HepG2 (cell line): ENCODE measurements at regions not wholly inside any gene's neighbourhood (a gene's known extent, or its start where the extent isn't known, plus 50 kb on each side); places are given as distances from the start of the nearest gene placed in this dataset.
"Not testable (repeated sequence)": the region's sequence is repeated elsewhere in the genome, so short reads cannot be mapped to it uniquely, and the experiment has no call there.

ENCODE experiments used
- ATAC-seq: fragments of 200-7000 bp; cut with Tn5 transposase; 3 replicates; pipeline ENCODE4 v1.9.1; 2020; ENCODE audit warnings: mild to moderate bottlenecking, moderate library complexity
- BruUV-seq: library from RNA; stranded (reverse); fragments of 400-500 nt; replicated peaks from 2 replicates; lab custom pipeline; 2021; lab: Mats Ljungman, UMichigan
- CTCF ChIA-PET: fragments of 300-600 bp; formaldehyde crosslinking; extraction: SDS; loops from one replicate; lab custom pipeline; 2021; ENCODE audit warnings: low total read pairs, inconsistent platforms, low intra/inter-chr PET ratio; lab: Yijun Ruan, JAX
- POLR2A ChIA-PET: fragments of 350-600 bp; sonication (Branson Sonifier 250); formaldehyde crosslinking; loops from one replicate; lab custom pipeline; 2020; ENCODE audit warnings: antibody characterized with exemption, inconsistent platforms; lab: Yijun Ruan, JAX
- DNase-seq: peaks from one replicate; pipeline ENCODE4 v3.0.0-alpha.2; 2015; ENCODE audit warnings: low spot score
- FAIRE-seq: peaks from 3 replicates; lab custom pipeline; 2011; peaks lifted over from hg19 to GRCh38; lab: Jason Lieb, UNC
- H2AFZ ChIP-seq: one replicate; pipeline ENCODE4 v1.6.1; 2011; ENCODE audit warnings: low read length, inconsistent platforms
- H3K27ac ChIP-seq: fragments of 300-600 bp; 3 replicates; pipeline ENCODE4 v1.8.0; 2011; ENCODE audit warnings: mixed run types, mild to moderate bottlenecking, mixed read lengths, low read length, inconsistent platforms; ENCODE audit not compliant: insufficient read depth; ENCODE audit errors: extremely low read length
- H3K27me3 ChIP-seq, 2 experiments: fragments of 200-600 bp in 1 of 2; 2 replicates in 1 of 2; 3 replicates in 1 of 2; pipeline versions ENCODE4 v1.6.0 to v1.8.0; 2011; ENCODE audit warnings: low read length in 2 of 2, mild to moderate bottlenecking in 2 of 2, moderate library complexity in 2 of 2, inconsistent platforms in 1 of 2; ENCODE audit not compliant: insufficient read depth in 2 of 2, control insufficient read depth in 1 of 2
- H3K36me3 ChIP-seq, 2 experiments: fragments of 200-600 bp in 1 of 2; replicated peaks in 1 of 2; 2 replicates in 1 of 2; 3 replicates in 1 of 2; pipeline versions ENCODE4 v1.5.1 to v1.8.0; 2011; ENCODE audit warnings: low read length in 2 of 2, inconsistent platforms in 1 of 2; ENCODE audit not compliant: insufficient read depth in 2 of 2, control insufficient read depth in 1 of 2
- H3K4me1 ChIP-seq: 2 replicates; pipeline ENCODE4 v1.5.1; 2012; ENCODE audit warnings: low read length, inconsistent platforms; ENCODE audit not compliant: insufficient read depth
- H3K4me2 ChIP-seq: 2 replicates; pipeline ENCODE4 v1.6.0; 2011; ENCODE audit warnings: low read depth, low read length, inconsistent platforms
- H3K4me3 ChIP-seq, 3 experiments: fragments of 200-600 bp in 1 of 3; sonication (generic), shearing (Covaris generic) in 1 of 3; replicated peaks in 1 of 3; 2 replicates each; pipeline ENCODE4 v1.5.1; 2011 to 2016; ENCODE audit warnings: low read length in 3 of 3, inconsistent platforms in 2 of 3, low read depth in 2 of 3, mild to moderate bottlenecking in 2 of 3, control low read depth in 1 of 3, mixed read lengths in 1 of 3; ENCODE audit not compliant: insufficient read depth in 1 of 3
- H3K79me2 ChIP-seq: one replicate; pipeline ENCODE4 v1.6.1; 2011; ENCODE audit warnings: low read length, inconsistent platforms; ENCODE audit not compliant: insufficient read depth
- H3K9ac ChIP-seq: 2 replicates; pipeline ENCODE4 v1.6.0; 2011; ENCODE audit warnings: mild to moderate bottlenecking, low read depth, low read length, inconsistent platforms; ENCODE audit not compliant: insufficient read depth
- H3K9me3 ChIP-seq: 2 replicates; pipeline ENCODE4 v1.5.1; 2012; ENCODE audit warnings: mild to moderate bottlenecking, low read length
- H4K20me1 ChIP-seq: 2 replicates; pipeline ENCODE4 v1.6.0; 2011; ENCODE audit warnings: inconsistent platforms, mild to moderate bottlenecking, low read length, moderate library complexity; ENCODE audit not compliant: insufficient read depth
- MATR3 ChIP-seq: sonication (generic); formaldehyde crosslinking; IDR thresholded peaks from 2 replicates; pipeline ENCODE4 v1.4.0; 2020; ENCODE audit warnings: missing genetic modification reagents
- MZF1 ChIP-seq: sonication (generic); formaldehyde crosslinking; IDR thresholded peaks from 2 replicates; pipeline ENCODE4 v1.8.1; 2023; ENCODE audit warnings: mild to moderate bottlenecking, missing genetic modification reagents, borderline replicate concordance
- NR2F1 ChIP-seq, 2 experiments: fragments of 450-650 bp in 1 of 2; formaldehyde crosslinking in 1 of 2; IDR thresholded peaks; 2 replicates each; pipeline versions ENCODE4 v1.5.0 to v1.6.1; 2016 to 2020; ENCODE audit warnings: mild to moderate bottlenecking in 1 of 2, missing compliant biosample characterization in 1 of 2, missing genetic modification reagents in 1 of 2, moderate library complexity in 1 of 2
- ZNF432 ChIP-seq: sonication (generic); formaldehyde crosslinking; IDR thresholded peaks from 2 replicates; pipeline ENCODE4 v1.5.0; 2020; ENCODE audit warnings: missing genetic modification reagents, mild to moderate bottlenecking, borderline replicate concordance
- ZNF672 ChIP-seq: sonication (generic); formaldehyde crosslinking; IDR thresholded peaks from 2 replicates; pipeline ENCODE4 v1.8.1; 2022; ENCODE audit warnings: missing genetic modification reagents
- WGBS: methylation state at CpG from one replicate; pipeline ENCODE4 v1.1.6; 2017; ENCODE audit warnings: low lambda C conversion rate; 5-methylcytosine and 5-hydroxymethylcytosine counted together
- in situ Hi-C: cut with HindIII; loops from 2 replicates; pipeline ENCODE4 v1.10.0; 2017; ENCODE audit warnings: low pct_unique_long_range_greater_than_20kb; ENCODE audit not compliant: extremely low pct_ligation_motif_present
- intact Hi-C: fragments of 100-400 bp; cut with micrococcal nuclease; formaldehyde crosslinking; loops from one replicate; pipeline ENCODE4 v1.10.0; 2022; ENCODE audit not compliant: unreplicated experiment
- TF ChIP-seq, protein P1 (sequence below): sonication (generic); IDR thresholded peaks from 2 replicates; pipeline ENCODE4 v1.6.1; 2016; ENCODE audit warnings: low read depth, borderline replicate concordance

DNA sequence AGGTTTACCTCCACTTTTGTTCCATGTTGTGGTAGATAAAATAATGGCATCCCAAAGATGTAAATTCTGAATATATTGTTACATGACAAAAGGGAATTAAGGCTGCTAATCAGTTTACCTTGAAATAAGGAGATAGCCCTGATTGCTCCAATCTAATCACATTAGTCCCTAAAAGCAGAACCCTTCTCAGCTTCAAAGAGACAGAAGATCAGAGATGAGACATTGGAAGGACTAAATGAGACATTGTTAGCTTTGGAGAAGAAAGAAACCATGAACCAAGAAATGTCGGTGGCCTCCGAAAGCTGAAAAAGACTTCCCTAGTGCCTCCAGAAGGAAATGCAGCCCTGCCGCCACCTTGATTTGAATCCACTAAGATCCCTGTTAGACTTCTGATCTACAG, 82.8 kb upstream of the PARP8 start:
- DNase-seq: no peak
- Histone ChIP-seq H3K9me3 (peaks cover 33% of the 10 kb centered on the region), H3K9ac (no peak overlapping the region), H4K20me1 (no peaks in the 10 kb centered on the region), H3K27ac (no peak overlapping the region), H3K4me2 (no peak overlapping the region), H3K4me3 (no peak overlapping the region), H3K4me1 (no peaks in the 10 kb centered on the region), H3K36me3 (no peaks in the 10 kb centered on the region), H3K79me2 (no peaks in the 10 kb centered on the region), H2AFZ (no peak overlapping the region), H3K27me3 (no peaks in the 10 kb centered on the region; a peak in 1 of 5 replicates)
- intact Hi-C loops (no loop called here), in situ Hi-C loops (no loop called here)
- no TSS peak for BruUV-seq
- no peak for ATAC-seq
- 56% methylated on average over 3 of the region's 3 CpGs for WGBS
- no peak for FAIRE-seq
- TF ChIP-seq NR2F1 (CRISPR knock-in tag; IDR thresholded peaks at IDR 0.05): no peak
- TF ChIP-seq, protein P1, sequence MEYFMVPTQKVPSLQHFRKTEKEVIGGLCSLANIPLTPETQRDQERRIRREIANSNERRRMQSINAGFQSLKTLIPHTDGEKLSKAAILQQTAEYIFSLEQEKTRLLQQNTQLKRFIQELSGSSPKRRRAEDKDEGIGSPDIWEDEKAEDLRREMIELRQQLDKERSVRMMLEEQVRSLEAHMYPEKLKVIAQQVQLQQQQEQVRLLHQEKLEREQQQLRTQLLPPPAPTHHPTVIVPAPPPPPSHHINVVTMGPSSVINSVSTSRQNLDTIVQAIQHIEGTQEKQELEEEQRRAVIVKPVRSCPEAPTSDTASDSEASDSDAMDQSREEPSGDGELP: no peak
- TF ChIP-seq ZNF432 (CRISPR knock-in tag): no peak
- TF ChIP-seq MATR3 (CRISPR knock-in tag): no peak
- TF ChIP-seq MZF1: no peak
- TF ChIP-seq ZNF672: no peak
- CTCF ChIA-PET: no interaction called here
- POLR2A ChIA-PET: no interaction called here

DNA sequence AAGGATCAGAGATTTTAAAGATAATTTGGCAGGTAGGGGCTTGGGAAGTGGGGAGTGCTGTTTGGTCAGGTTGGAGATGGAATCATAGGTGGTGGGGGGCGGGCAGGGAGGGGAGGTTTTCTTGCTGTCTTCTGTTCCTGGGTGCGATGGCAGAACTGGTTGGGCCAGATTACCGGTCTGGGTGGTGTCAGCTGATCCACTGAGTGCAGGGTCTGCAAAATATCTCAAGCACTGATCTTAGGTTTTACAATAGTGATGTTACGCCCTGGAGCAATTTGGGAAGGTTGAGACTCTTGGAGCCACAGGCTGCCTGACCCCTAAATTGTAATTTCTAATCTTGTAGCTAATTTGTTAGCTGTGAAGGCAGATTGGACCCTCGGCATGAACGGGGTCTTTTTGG, 78.0 kb upstream of the PARP8 start:
- WGBS: 0% methylated on average over 4 of the region's 6 CpGs
- FAIRE-seq, H3K27me3 ChIP-seq, H3K27ac ChIP-seq, CTCF ChIA-PET, H3K4me3 ChIP-seq, H3K4me2 ChIP-seq, ATAC-seq, H3K9ac ChIP-seq, H3K79me2 ChIP-seq, intact Hi-C loops, H3K4me1 ChIP-seq, H3K36me3 ChIP-seq, DNase-seq, POLR2A ChIA-PET, in situ Hi-C loops, H2AFZ ChIP-seq, BruUV-seq, H4K20me1 ChIP-seq: not testable (repeated sequence)
- peaks cover 13% of the 10 kb centered on the region for H3K9me3 ChIP-seq

DNA sequence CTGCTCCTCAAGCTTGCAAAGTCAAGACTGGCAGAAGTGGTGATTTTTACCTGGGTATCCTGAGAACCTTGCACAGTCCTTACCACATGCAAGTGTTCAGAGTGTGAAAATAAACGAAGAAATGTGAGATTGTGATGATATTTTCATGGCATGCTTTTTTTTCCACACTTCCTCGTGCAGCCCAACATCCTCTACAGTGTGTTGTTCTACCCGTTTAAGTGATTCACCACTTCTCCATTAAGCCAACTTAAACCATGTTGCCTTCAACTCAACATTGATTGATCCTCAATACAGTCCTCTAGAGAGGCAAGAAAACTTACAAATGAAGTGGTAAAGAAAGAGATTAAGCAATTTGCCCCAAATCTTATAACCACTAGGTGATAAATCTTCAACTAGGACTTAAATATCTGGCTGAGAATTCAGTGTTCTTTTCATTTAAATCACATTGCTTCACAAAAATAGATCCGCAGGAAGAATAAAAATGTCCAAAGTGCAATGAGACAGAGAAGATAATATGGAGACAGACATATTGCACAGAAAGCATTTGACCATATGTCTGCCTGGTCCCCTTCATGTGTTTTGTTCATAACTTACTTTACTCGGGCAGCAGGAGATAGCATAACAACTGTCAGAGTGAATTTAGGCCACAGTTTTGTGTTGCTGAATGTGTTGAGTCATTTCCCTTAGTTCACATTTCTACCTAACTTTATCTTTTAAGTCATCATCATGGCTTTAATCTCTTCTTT, 75.8 kb upstream of the PARP8 start:
- not testable (repeated sequence) for H3K9me3 ChIP-seq, FAIRE-seq

More for the DNA sequence above, 75.8 kb upstream of the PARP8 start:
- BruUV-seq, H3K79me2 ChIP-seq, H3K4me1 ChIP-seq, DNase-seq, H4K20me1 ChIP-seq, POLR2A ChIA-PET, H2AFZ ChIP-seq, in situ Hi-C loops, CTCF ChIA-PET, H3K4me3 ChIP-seq, H3K27ac ChIP-seq, intact Hi-C loops, H3K4me2 ChIP-seq, H3K27me3 ChIP-seq, H3K9ac ChIP-seq, H3K36me3 ChIP-seq, ATAC-seq: not testable (repeated sequence)
- 12% methylated on average over 5 of the region's 5 CpGs for WGBS
